GM23338 (cell line): ENCODE measurements at regions not wholly inside any gene's neighbourhood (a gene's known extent, or its start where the extent isn't known, plus 50 kb on each side); places are given as distances from the start of the nearest gene placed in this dataset.

Experiments used
- CREB1 ChIP-seq: fragments of 250-450 bp; sonication (Bioruptor Pico); IDR thresholded peaks from 2 replicates; pipeline ENCODE4 v1.5.0; 2020; ENCODE audit warnings: low read depth, mild to moderate bottlenecking, moderate library complexity
- EZH2 ChIP-seq: fragments of 200-600 bp; sonication (generic); IDR thresholded peaks from one replicate; pipeline ENCODE4 v1.8.0; 2017; ENCODE audit warnings: antibody characterized with exemption, mild to moderate bottlenecking, low read depth; ENCODE audit not compliant: unreplicated experiment
- POLR2AphosphoS5 ChIP-seq: IDR thresholded peaks from 2 replicates; pipeline ENCODE4 v1.6.1; 2016; ENCODE audit warnings: antibody characterized with exemption, low read depth
- STAT1 ChIP-seq: IDR thresholded peaks from one replicate; pipeline ENCODE4 v1.6.1; 2016; ENCODE audit warnings: antibody characterized with exemption; ENCODE audit not compliant: unreplicated experiment
- TF ChIP-seq, protein P1 (sequence below), 2 experiments: fragments of 200-600 bp in 1 of 2; sonication (generic) in 1 of 2; conservative IDR thresholded peaks; 2 replicates each; pipeline versions ENCODE4 v1.5.1 to v1.6.1; 2016 to 2017; ENCODE audit warnings: antibody characterized with exemption in 2 of 2, low read depth in 2 of 2, mild to moderate bottlenecking in 2 of 2, moderate library complexity in 1 of 2
- TF ChIP-seq, protein P2 (sequence below): IDR thresholded peaks from one replicate; pipeline ENCODE4 v1.6.1; 2018; ENCODE audit warnings: antibody characterized with exemption; ENCODE audit not compliant: unreplicated experiment
- TF ChIP-seq, protein P3 (sequence below): IDR thresholded peaks from 2 replicates; pipeline ENCODE4 v1.6.1; 2016; ENCODE audit warnings: antibody characterized with exemption

GRCh38 chr22:27386186-27386585, 415.4 kb downstream of the MN1 start:
- TF ChIP-seq, protein P1, sequence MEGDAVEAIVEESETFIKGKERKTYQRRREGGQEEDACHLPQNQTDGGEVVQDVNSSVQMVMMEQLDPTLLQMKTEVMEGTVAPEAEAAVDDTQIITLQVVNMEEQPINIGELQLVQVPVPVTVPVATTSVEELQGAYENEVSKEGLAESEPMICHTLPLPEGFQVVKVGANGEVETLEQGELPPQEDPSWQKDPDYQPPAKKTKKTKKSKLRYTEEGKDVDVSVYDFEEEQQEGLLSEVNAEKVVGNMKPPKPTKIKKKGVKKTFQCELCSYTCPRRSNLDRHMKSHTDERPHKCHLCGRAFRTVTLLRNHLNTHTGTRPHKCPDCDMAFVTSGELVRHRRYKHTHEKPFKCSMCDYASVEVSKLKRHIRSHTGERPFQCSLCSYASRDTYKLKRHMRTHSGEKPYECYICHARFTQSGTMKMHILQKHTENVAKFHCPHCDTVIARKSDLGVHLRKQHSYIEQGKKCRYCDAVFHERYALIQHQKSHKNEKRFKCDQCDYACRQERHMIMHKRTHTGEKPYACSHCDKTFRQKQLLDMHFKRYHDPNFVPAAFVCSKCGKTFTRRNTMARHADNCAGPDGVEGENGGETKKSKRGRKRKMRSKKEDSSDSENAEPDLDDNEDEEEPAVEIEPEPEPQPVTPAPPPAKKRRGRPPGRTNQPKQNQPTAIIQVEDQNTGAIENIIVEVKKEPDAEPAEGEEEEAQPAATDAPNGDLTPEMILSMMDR (conservative IDR thresholded peaks at IDR 0.05; ENCODE audit: low read depth in 2 of 2): no peak
- TF ChIP-seq EZH2 (no peak), POLR2AphosphoS5 (no peak), CREB1 (no peak), STAT1 (no peak)
- TF ChIP-seq, protein P2, sequence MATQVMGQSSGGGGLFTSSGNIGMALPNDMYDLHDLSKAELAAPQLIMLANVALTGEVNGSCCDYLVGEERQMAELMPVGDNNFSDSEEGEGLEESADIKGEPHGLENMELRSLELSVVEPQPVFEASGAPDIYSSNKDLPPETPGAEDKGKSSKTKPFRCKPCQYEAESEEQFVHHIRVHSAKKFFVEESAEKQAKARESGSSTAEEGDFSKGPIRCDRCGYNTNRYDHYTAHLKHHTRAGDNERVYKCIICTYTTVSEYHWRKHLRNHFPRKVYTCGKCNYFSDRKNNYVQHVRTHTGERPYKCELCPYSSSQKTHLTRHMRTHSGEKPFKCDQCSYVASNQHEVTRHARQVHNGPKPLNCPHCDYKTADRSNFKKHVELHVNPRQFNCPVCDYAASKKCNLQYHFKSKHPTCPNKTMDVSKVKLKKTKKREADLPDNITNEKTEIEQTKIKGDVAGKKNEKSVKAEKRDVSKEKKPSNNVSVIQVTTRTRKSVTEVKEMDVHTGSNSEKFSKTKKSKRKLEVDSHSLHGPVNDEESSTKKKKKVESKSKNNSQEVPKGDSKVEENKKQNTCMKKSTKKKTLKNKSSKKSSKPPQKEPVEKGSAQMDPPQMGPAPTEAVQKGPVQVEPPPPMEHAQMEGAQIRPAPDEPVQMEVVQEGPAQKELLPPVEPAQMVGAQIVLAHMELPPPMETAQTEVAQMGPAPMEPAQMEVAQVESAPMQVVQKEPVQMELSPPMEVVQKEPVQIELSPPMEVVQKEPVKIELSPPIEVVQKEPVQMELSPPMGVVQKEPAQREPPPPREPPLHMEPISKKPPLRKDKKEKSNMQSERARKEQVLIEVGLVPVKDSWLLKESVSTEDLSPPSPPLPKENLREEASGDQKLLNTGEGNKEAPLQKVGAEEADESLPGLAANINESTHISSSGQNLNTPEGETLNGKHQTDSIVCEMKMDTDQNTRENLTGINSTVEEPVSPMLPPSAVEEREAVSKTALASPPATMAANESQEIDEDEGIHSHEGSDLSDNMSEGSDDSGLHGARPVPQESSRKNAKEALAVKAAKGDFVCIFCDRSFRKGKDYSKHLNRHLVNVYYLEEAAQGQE: no peak
- TF ChIP-seq, protein P3, sequence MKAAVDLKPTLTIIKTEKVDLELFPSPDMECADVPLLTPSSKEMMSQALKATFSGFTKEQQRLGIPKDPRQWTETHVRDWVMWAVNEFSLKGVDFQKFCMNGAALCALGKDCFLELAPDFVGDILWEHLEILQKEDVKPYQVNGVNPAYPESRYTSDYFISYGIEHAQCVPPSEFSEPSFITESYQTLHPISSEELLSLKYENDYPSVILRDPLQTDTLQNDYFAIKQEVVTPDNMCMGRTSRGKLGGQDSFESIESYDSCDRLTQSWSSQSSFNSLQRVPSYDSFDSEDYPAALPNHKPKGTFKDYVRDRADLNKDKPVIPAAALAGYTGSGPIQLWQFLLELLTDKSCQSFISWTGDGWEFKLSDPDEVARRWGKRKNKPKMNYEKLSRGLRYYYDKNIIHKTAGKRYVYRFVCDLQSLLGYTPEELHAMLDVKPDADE: no peak
